NB4 (cell line): ENCODE measurements at regions not wholly inside any gene's neighbourhood (a gene's known extent, or its start where the extent isn't known, plus 50 kb on each side); places are given as distances from the start of the nearest gene placed in this dataset.

ENCODE experiments used
- CTCF ChIP-seq: IDR thresholded peaks from one replicate; pipeline ENCODE4 v1.5.1; 2012; ENCODE audit warnings: low read depth, low read length
- MYC ChIP-seq: IDR thresholded peaks from 2 replicates; pipeline ENCODE4 v1.6.1; 2011; ENCODE audit warnings: low read depth, low read length
- POLR2A ChIP-seq: IDR thresholded peaks from 2 replicates; pipeline ENCODE4 v1.6.1; 2011; ENCODE audit warnings: mild to moderate bottlenecking; ENCODE audit not compliant: insufficient read length; ENCODE audit errors: extremely low read depth

- TF ChIP-seq CTCF (no peak), POLR2A (no peak), MYC (no peak)
These were observed 157.9 kb upstream of the RAB4A start for GRCh38 chr1:229112832-229113548.
